ENCODE measurements at regions not wholly inside any gene's neighbourhood (a gene's known extent, or its start where the extent isn't known, plus 50 kb on each side); places are given as distances from the start of the nearest gene placed in this dataset.

DNA sequence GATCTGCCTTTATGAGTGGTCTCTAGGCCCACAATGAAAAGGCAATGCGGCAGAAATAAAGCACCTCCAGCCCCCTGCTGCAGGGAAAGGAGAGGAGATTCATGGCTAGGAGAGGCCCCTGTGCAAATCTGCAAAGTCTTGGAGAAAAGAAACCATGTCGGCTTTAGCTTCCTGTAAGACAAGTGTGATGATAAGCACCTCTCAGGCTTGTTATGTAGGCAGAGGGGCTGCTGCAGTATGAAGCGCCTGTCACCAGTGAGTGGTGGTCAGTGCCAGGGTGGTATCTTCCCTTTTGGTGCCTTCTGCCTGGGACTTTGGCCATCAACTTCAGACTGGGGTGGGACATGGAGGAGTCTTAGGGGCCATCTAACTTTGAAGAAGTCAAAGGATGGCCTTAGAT, 59.2 kb upstream of the ARHGEF3 start:
- DNase-seq = no peak

DNA sequence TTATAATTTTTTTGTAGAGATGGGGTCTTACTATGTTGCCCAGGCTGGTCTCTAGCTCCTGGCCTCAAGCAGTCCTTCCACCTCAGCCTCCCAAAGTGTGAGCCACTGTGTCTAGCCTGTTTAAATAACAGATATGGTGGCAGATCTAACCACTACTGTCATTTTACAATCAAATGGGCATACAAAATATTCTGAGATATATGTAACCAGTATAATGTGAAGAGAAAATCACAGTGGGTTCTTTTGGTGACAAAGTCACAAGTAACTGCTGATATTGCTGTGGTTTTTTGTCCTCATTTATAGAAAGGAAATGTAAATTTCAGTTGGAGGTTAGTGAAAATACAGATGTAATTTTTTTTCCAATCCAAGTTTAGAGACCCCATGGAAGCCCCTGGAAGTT, 58.6 kb upstream of the ARHGEF3 start:
- DNase-seq = no peak

DNA sequence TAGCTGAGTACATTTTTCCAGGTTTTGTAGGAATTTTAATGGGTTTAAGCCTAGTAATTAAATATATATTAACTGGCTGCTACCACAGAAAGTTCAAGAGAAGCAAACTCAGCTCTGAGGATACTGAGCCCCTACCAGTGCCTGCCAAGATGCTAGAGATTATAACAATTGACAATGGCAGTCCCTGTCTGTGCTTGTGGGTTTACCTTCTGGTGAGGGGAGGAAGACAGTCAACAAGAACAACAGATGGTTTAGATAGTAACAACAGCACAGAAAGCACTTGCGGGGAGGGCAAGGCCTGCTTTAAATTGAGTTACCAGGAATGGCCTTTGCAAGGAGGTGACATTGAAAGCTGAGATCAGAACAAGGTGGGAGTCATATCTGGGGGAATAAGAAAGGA, 56.6 kb upstream of the ARHGEF3 start:
- no peak for DNase-seq

DNA sequence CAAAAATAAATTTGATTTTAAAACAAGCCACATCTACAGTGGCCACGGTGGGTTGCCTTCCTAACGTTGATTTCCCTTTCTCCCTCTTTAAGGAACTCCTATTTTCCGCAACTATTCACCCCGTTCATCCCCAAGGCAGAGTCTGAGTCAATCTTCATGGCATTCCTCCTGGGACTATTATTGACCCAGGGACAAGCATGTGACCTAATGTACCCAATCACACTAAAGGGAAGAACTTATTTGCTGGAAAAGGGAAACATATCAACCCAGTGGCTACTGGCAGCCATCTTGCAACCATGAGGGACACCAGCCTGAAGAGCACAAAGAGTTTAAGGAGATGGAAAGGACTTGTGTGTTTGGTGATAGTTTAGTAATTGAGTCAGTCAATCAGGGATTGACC, 55.4 kb upstream of the ARHGEF3 start:
- DNase-seq = no peak

DNA sequence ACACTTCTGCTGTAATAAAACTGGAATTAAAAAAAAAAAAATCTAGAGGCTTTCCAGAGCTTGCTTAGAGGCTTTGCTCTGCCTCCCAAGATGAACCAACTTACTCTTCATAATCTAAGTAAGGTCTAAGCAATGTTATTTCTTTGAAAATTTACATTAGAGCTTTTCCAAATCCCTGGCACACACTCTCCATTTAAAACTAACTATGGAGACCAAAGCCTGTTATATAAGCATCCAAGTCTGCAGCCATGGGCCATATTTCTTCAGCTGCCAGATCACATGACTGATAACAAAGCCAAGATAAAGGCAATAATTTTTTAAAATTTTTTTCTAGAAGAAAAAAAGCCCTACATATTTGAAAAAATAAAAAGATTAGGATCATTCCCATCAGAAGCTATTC, 55.0 kb upstream of the ARHGEF3 start:
- DNase-seq = no peak

DNA sequence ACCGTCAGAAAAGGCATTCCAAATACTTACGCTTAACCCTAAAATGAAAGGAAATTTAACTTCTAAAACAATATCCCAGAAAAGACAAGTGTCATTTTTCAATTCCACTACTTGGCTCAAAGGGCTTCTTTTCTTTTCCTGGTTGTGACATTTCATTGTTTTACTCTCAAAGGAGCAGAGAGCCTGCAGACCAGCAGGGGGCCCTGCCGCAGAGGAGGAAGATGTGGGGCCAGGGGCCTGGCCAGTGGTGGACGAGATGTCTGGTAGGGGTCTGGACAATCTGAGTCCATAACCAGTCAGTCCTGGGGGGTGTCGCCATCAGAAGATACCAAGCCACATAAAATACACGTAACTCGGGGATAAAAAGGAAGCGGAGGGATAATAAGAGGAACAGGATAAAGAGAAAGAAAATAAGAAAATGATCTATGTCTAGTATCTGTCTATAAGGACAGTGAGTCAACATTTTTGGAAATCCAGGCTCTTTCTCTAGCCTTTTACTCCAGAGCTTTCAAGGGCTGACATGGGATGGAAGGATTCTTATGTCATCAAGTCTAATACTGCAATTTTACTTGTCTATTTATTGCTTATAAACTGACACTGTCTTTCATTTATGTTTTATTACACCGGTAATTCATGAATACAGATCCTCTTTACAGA, 54.2 kb upstream of the ARHGEF3 start:
- DNase-seq = no peak

DNA sequence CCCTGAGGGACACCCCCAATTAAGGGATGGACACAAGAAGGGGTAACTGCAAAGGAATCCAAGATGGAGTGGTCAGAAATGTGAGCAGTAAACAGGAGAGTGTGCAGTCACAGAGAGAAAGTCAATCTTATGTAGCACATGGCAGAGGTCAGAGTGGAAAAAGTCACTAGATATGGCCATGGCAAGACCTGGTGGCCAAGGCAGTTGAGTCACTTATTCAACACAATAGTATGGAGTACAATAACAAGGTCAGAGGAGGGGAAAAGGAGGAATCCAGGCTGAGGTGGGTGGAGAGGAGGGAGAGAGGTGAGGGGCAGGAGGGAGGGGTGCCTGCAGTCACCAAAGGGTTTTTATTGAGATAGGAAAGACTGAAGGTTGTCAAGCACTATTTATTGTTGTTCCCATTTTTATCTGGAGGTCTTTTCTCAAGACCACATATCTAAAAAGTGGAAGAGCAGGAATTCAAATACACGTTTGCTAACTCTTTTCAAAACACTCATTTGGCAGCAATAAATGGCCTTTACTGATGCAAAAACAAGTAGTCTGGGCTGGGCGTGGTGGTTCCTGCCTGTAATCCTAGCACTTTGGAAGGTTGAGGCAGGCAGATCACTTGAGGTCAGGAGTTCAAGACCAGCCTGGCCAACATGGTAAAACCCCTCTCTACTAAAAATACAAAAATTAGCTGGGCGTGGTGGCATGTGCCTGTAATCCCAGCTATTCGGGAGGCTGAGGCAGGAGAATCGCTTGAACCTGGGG, 53.3 kb upstream of the ARHGEF3 start:
- DNase-seq = no peak

DNA sequence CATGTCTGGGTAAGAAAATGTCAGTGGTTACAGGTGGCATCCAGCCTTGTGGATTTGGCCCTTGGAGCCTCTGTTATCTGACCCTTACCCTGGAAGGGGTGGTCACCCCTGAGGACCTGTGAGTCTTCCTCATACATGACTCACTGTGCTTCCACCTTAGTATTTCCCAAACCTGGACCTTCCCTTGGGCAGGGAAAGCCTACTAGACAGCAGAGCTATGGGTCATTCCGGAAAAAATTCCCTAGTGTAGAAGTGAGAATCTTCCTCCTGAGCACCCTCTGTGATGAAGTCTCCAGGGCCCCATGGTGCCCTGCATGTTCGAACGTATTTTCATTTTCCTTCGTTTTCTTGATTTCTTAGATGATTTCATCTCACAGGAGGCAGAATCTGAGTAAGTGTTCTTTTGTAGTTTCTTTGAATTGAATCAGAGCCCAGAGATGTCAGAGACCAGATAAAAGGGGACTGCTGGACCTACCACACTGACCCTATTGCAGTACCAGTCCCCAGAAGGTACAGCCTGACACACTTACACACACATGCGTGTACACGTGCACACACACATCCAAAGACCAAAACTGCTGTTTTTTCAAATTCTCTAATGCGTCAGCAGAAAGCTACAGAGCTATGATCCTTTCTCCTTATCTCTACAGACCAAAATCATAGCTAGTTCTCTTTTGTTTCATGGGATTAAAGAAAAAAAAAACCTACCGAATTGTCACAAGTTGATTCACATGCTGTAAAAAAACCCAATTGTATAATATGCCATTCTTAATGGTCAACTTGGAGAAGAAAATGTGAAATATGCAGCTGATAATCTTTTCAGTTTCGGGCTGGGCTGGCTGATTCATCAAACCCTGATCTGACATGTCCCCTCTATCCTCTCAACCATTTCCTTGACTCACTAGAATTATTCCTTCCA, 50.5 kb upstream of the ARHGEF3 start:
- DNase-seq = no peak
